Stimulated activated CD4-positive, alpha-beta T cell treated with anti-CD3 and anti-CD28 coated beads, Interleukin-12 subunit alpha, Interleukin-12 subunit beta, amount 100 ng/mL, for 48 hours (primary cell): ENCODE measurements at regions not wholly inside any gene's neighbourhood (a gene's known extent, or its start where the extent isn't known, plus 50 kb on each side); places are given as distances from the start of the nearest gene placed in this dataset.

Source experiments
- DNase-seq, 3 donors: peaks; one replicate each; pipeline ENCODE4 v3.0.0-alpha.2; 2020; ENCODE audit warnings: low read depth in 2 of 3, low spot score in 1 of 3

DNA sequence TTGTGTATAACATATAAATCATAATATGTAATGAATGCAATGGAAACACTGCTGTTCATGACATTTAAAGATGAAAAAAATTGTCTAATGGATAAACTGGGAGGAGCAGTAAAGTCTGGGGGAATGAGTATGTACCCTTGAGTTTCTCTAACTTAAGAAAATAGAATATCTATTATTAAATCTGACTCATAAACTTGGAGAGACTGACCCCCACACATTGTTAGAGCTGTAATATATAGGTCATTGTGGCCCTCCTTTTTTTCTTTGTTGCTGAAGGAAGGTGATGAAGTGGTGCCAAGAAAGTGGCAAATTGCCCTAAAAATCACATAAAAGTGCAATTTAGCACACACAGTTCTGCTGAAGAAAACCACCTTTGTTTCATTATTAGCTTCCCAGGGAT, 389.8 kb upstream of the RARB start:
- DNase-seq: no peak

DNA sequence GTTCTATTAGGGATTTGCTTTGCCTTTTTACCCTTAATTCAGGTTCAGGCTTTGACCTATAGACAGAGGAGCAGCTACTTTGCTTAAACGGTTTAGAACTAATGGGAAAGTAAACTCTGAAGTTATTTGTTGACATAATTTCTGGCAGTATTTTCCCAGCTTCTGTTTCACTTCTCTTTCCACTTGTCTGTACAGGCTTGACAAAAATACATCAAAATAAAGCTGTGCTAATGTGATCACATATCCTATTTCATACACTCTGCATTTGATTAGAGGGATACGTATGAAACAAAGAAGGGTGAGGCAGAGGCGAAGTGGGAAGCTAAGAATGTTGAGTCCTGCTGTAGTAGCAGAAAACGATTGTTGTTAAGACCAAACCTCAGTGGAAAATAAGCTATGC, 389.1 kb upstream of the RARB start:
- DNase-seq: no peak

DNA sequence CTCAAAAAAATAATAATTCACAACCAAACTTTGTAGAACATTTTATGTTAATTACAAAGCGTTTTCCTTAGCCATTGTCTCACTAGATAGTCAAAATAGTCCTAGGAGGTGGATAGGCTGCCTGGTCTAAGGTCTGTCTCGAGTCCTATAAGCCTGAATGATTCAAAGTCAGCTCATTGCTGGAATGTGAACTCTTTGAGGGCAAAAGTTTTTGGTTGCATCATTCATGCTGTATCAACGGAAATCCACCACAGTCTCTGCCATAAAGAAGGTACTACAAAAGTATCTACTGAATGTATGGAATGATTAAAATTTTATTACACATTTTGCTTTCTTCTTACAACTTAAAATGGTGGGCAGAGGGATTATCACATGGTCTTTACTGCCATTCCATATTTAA, 387.3 kb upstream of the RARB start:
- no peak for DNase-seq

DNA sequence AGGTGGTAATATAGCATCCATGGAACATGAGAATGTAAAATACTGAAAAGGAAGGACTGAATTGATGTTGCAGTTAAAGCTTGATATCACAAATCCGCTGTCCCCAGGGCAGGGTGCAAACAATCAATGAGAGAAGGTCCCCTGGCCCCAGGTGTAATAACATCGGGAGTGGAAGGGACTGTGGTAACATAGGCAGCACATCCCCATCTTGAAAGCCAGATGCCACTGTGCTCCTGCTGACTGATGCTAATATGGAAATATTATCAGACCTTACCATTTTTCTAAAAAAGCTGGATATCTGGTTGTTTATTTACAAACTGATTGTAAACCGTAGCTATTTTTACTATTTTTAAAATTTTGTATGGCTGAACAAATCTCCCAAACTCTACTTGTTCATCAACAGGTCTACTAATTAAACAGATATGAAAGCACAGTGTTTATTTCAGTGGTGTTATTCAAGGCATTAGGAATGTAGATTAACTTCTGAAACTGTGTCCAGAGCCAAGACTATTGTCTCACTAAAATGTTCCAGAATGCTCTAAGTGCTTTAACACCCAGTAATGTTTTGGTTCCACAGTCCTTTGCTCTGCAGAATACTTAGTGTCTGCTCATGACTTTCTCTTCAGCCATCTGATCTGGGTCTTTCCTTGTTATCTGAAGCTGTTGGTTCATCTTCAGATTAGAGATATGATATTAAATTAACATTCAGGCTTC, 386.0 kb upstream of the RARB start:
- DNase-seq: no peak

DNA sequence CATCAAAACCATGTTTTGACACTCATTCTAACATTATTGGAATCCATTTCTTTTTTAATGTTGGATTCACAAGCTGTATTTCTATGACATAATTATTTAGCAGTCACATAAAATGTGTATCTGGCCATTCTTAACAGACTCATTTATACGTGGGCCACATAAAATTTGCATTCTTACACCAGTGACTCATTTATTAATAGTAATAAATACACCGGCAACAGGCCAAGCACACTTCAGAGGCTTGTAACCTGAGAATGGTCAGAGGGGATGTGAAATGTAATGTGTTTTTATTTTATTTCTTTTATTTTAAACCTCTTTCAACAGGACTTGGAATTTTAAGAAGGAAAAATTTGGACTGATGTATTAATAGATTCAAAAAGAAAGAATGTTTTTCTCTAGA, 384.9 kb upstream of the RARB start:
- DNase-seq: no peak

DNA sequence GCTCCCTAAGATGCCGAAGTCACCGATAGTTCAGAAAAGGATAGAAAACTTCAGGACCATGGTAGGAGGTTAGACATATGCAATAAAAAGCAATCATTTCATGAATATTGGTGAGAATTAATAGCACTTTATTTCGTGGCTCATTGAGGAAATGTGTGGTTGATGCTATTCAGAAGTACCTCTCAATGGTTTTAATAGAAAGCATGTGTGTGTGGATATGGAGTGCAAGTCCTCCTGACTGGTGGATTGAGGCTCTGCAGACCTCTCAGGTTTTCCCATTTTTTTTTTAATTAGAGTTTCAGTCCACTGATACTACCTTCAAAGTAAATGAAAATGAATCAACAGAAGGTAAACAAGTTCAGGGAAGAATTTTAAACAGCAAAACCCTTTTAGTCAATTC, 384.3 kb upstream of the RARB start:
- DNase-seq: no peak

DNA sequence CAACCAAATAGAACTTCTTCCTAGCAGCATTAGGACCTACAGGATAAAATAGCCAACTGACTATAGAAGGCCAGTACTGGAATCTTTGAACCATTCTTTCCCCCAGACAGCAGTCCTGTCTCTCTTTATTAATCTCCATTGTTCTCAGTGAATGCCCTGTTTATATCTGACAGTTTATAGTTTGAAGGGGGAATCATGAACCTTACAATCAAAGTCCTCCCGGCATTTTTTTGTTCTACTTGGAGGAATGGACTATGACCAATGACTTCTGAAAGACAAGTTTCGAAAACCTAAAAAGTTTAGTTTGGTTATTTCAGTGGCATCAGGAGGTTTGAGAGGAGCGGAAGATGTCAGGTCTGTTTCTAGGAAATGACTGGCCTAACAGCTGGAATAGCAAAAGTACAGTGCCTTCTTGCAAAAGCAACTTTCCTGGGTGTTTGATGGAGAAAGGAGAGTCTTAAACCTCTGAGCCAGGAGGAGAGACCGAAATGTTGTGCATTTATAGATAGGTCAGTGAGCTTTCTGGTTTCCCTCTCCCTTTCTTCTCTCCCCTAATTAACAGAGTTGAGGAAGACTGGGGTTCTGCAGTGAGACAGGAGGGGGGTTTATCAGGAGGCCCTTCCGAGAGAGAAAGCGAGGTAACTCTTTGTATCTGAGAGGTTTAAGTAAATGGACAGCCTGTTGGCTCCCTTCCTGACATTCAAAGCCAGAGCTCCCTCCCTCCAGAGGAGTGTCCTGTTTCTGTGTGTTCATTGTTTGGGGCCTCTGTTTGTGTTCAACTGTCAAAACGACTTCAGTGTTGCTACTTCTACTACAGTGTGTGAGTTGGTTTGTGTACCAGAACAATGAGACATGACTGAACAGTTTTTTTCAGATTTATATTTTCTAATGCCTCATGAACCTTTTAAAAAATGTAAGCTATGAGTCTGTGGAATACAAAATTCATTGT, 383.0 kb upstream of the RARB start:
- DNase-seq: no peak

DNA sequence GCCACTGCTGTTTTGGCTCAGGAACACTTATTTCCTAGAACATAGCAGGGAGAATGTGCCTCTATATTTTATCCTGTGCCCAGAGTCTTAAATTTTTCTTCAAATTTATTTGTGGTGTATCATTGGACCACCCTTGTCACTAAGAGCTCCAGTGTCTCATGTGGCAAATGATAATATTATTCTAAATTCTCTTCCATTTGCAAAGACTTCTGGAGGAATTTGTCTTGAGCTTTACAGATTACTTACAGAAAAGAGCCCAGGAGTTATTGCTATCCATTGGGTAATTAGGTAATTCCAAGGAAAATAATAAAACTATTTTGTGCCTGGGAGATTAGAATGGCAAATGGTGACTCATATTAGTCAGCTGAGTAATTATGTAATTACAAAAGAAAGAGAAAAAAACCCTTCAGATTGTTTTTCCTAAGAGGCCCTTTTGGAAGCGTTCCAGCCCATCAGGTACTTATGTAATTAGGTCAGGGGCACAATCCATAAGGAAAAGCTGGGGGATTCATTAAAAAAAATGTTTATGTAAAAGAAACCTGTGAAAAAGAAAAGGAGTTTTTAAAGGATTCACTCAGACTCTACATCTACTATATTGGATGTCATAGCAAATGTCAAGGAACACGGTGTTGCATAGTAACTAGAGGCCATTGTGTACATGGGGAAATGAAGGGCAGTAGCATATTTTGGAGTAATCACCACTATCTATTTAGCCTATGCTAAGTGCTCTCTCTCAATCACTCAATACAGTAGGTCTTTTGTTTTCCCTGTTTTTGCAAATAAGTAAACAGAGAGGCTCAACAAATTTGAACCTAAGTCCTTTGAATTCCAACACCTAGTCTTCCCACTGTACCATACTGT, 380.9 kb upstream of the RARB start:
- no peak for DNase-seq

DNA sequence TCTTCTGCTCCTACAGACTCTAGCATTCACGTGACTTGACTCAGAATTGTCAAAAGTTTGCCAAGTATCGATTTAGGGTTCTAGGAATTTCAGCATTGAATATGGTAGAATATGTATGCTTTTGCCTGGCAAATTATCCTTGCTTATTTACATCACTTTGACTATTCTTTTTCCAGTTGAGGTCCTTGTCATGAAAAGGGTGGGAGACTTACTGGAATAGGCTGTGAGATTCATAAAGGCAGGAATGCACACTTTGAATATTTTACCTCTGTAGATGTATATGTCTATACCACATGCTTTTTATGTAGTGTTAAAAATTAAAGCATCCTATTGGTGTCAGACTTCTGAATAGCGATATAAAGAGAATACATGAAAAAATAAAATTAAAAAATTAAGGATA, 378.8 kb upstream of the RARB start:
- DNase-seq: no peak

DNA sequence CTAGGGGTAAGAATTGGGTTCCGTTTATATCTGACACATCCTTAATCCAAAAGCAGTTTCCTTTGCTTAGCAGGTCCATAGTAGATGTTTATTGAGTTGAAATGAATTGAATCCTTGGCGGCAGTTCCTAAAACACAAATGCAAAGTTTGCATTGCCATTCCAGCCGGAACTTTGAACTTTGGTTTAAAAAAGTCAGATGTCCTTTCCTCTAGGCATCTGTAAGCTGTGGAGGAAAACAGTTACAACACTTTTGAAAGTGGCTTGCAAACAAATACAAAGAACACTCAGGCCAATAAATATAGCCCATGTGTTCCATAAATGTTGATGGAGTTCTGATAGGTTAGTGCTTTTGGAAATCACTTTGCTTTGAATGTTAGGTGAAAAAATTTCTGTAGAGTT, 374.7 kb upstream of the RARB start:
- DNase-seq: no peak

DNA sequence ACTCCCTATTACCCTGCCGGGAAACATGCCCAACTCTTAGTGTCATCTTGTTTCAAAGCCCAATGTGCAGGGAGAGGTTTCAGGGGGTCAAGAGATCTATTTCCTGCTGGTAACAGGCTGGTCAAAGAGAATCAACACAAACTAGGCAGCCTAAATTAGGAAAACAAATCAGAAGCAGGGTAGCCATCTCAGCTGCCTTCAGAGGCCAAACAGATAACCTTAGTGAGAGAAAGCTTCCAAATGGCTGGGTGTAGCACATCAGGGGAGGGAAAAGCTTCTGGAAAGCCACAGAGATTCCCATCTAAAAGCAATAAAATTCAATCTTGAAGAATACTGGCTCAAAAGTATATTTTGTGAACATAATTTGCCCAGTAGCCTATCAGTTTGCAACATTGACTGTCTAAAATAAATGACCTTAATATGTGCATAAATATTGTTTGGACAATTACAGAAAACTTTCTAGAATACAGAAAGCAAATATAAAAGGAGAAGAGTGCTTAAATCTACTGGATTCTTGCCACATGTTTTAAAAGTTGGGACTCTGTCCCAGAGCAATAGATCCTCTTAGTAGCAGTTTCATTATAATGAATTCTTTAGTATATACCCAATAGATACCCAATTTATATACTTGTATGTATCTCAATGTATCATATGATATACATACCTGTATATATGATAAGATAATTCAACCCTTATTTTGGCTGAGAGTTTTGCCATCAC, 371.9 kb upstream of the RARB start:
- DNase-seq: no peak

DNA sequence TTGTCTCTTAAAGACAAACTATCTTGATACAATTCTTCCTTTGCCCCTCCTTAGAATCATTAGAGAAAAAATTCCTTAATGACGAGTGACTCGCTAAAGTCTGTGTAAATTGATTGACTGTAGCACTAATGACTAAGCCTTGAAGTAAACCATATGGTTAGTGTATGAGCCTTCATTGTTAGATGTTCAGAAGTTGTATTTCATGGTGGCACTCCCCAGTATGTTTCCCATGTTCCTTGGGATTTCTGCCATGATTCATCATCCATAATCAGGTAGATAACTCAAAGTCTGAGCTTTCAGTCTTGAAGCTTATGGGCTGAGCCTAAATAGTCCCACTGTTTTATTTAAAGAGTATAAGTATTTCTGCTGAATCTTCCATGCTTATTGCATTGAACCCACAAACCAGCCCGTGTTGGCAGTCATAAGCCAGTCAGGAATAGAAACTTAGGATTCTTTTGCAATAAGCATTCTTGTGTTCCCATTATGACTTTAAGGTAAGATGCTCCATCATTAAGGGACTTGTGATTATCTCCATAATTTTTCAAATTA, 371.2 kb upstream of the RARB start:
- no peak for DNase-seq

DNA sequence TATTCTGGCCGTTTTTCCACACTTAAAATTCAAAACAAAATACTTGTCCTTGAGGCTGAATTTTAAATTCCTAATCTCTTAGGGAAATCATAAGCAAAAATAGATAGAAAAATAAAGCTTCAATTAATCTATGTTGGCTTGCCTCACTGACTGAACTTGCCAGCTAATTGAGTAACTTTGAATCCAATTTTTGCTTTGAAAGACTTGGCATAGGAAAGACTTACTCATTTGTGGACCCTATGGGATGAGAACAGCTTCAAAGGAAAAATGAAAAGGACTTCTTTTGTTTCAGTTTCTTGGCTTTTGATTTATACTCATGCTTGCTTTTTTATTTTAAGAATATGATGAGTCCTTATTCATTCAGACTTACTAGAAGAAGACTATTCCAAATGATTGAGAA, 370.7 kb upstream of the RARB start:
- no peak for DNase-seq

DNA sequence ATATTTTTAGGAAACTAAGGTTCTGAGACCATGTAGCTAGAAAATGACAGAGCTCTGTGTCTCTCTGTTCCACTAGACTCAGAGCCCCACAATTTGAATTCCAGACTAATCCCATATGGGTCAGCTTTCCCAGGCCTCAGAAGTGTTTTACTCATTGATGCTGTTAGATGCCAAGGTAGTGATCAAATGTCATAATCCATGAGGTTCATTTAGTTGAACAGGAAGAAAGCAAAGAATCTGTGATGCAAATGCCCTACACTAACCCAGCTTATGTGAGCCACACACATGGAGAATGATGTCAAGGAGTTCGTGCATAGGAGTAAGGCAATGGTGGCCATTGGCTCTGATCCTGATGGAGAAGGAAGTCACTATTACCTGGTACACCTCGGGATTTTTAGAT, 363.4 kb upstream of the RARB start:
- no peak for DNase-seq

DNA sequence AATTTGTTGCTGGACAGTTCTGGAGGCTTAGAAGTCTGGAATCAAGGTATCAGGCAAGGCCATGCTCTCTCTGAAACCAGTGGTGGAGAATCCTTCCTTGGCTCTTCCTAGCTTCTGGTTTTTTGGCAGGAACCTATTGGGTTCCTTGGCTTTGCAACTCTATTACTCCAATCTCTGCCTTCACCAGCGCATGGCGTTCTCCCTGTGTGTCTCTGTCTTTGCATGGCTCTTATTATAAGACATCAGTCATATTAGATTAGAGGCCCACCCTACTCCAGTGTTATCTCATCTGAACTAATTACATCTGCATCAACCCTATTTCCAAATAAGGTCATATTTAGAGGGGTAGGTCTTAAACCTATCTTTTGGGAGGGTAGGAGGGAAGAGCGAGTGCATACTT, 358.1 kb upstream of the RARB start:
- no peak for DNase-seq

DNA sequence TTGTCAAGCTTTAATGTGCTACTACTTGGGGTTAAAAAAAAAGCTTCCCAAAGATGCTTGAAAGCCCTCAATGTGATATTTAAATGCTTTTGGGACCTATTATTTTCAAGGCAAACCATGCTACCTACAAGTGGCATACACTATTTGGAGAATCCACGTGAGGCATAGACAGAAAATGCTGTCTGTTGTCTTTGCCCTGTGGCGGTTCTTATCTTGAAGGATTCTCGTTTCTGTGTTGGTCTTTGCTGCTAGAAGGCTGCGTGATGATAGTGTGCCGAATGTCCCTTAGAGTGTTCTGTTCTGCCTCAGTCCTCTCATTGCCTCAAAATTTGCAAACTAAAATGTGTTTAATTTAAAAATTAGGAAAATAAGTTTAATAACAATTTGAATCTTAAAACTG, 356.2 kb upstream of the RARB start:
- DNase-seq: no peak

DNA sequence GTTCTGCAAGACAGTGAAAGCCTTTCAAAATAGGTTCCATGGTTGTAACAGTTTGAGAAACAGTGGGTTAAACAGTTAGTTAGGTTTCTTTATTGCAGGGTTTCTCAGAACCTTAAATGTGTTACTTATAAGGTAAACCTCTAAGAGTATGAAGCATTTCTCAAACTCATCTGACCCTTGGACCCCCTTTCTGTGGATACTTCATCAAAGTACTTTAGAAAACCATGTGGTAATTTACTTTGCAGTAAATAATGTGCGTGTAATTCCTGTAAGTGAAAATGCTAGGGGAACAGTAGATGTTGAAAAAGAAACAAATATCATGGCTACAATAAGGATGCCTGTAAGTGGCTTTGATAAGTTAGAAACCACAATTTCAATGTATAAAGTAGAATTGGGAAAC, 354.6 kb upstream of the RARB start:
- no peak for DNase-seq

DNA sequence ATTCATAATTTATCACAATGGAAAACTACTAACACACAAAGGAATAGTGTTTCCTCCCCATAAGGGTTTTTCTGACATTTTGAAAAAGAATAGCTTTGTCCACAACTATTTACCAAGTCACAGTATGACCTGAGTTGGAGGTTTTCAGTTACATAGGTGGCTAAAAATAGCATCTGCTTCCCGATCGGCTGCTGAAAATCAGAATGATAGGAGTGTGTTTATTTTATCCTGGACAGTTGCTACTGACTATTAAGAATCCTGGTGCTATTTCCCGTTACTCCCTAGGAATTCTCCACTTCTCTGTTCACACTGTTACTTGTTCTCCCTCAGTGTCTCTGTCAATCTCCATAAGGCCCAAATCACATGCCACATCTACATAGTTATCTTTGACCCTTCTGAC, 353.9 kb upstream of the RARB start:
- no peak for DNase-seq

DNA sequence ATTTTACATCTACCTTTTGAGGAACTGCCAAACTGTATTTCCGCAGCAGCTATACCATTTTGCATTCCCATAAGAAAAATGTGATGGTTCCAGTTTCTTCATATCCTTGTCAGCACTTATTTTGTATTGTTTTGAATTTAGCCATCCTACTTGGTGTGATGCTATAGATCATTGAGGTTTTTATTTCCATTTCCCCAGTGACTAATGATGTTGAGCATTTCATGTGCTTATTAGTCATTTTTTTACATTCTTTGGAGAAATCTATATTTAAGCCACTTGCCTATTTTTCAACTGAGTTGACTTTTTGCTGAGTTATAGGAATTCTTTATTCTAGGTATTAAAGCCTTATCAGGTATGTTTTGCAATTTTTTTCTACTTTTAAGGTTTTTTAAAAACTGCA, 347.6 kb upstream of the RARB start:
- no peak for DNase-seq

DNA sequence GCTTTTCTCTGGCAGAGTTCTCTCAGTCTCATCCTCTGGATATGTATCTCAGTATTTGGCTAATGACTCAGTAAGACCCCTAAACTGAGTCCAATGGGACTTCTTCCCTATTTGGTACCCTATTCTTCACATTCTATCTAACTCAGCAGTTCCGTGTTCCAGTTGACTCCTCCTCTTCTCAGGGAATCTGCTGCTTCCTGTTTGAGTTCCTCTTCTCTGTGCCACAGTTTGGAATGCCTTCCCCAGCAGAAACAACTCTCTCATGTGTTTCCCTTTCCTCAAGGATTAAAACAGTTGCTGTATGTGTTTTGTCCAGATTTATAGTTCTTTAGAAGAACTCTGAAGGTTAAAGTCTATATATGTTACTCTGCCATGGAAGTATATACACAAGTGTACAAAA, 344.0 kb upstream of the RARB start:
- DNase-seq: no peak

DNA sequence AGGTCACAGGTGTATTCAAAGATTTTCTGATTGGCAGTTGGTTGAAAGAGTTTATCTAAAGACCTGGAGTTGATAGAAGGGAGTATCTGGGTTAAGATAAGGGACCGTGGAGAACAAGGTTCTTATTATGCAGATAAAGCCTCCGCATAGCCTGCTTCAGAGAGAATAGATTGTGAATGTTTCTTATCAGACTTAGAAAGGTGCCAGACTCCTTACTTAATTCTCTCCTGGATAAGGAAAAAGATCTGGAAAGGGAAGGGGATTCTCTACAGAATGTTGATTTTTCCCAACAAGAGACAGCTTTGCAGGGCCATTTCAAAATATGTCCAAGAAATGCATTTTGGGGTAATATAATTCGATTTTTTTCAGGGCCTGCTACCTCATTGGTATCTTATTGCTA, 341.3 kb upstream of the RARB start:
- no peak for DNase-seq
